Adrenal gland (tissue), 9 donors: ENCODE measurements at regions not wholly inside any gene's neighbourhood (a gene's known extent, or its start where the extent isn't known, plus 50 kb on each side); places are given as distances from the start of the nearest gene placed in this dataset.

Experiments used
- DNase-seq, 7 donors: peaks; one replicate each; pipeline ENCODE4 v3.0.0-alpha.2; 2019 to 2020
- H3K27ac ChIP-seq, 5 donors: fragments of 200-600 bp; sonication (generic) in 4 of 5; 1 replicate in 3 of 5; 2 replicates in 2 of 5; pipeline versions ENCODE4 v1.5.1 to v1.8.0; 2016 to 2020; ENCODE audit warnings: mild to moderate bottlenecking in 1 of 5
- H3K27me3 ChIP-seq: fragments of 200-600 bp; 2 replicates; pipeline ENCODE4 v1.8.0; 2021
- H3K36me3 ChIP-seq, 2 donors: fragments of 200-600 bp; replicated peaks in 1 of 2; 1 replicate in 1 of 2; 2 replicates in 1 of 2; pipeline versions ENCODE4 v1.5.1 to v1.8.0; 2018 to 2022
- H3K4me1 ChIP-seq, 2 donors: fragments of 200-600 bp; replicated peaks in 1 of 2; 1 replicate in 1 of 2; 2 replicates in 1 of 2; pipeline versions ENCODE4 v1.5.1 to v1.8.0; 2018 to 2021
- H3K4me3 ChIP-seq, 4 donors: fragments of 200-600 bp; sonication (generic) in 3 of 4; one replicate each; pipeline ENCODE4 v1.5.1; 2016 to 2018
- H3K9me3 ChIP-seq, 3 donors: fragments of 200-600 bp; sonication (generic) in 1 of 3; replicated peaks in 1 of 3; 1 replicate in 2 of 3; 2 replicates in 1 of 3; pipeline versions ENCODE4 v1.5.1 to v1.8.0; 2016 to 2021
- POLR2A ChIP-seq, 2 donors: fragments of 450-650 bp; IDR thresholded peaks; one replicate each; pipeline ENCODE4 v1.6.1; 2017; ENCODE audit warnings: antibody characterized with exemption in 2 of 2, mild to moderate bottlenecking in 2 of 2, moderate library complexity in 1 of 2
- WGBS, 4 donors: extraction: QIAGEN DNeasy Blood & Tissue Kit in 2 of 4; methylation state at CpG; one replicate each; pipeline versions ENCODE4 v1.1.5 to v1.1.7; 2013 to 2017; 5-methylcytosine and 5-hydroxymethylcytosine counted together
- intact Hi-C, 2 donors: fragments of 100-400 bp; cut with DNase I; formaldehyde crosslinking; loops; one replicate each; pipeline versions ENCODE4 v1.14.1 to v1.15.0; 2022 to 2023
- TF ChIP-seq, protein P1 (sequence below), 6 experiments: fragments of 450-650 bp in 4 of 6; fragments of 200-600 bp in 2 of 6; sonication (generic) in 1 of 6; IDR thresholded peaks; 1 replicate in 5 of 6; 2 replicates in 1 of 6; pipeline versions ENCODE4 v1.5.1 to v1.8.0; 2016 to 2021; ENCODE audit warnings: antibody characterized with exemption in 6 of 6, mild to moderate bottlenecking in 2 of 6, moderate library complexity in 1 of 6
- donor health status: healthy with polysubstance abuse.
- donor health status: Bipolar disorder and iron deficiency.
- donor health status: DM: yes; HTN: yes; CAD: no.
- donor health status: DM: no; HTN: no; CAD: no.
- donor health status: DM: no; HTN: no; CAD: no.

DNA sequence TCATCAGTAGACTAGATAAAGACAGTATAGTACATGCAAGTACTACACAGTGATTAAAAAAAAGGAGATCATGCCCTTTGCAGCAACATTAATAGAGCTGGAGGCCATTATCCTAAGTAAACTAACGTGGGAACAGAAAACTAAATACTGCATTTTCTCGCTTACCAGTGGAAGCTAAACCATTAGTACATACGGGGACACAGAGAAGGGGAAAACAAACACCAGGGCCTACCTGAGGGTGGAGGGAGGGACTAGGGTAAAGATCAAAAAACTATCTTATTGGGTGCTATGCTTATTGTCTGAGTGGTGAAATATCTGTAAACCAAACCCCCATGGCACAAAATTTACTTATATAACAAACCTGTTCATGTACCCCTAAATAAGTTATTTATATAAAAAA is 836.9 kb downstream of the SH3BGRL start:
- H3K27me3 ChIP-seq = no peaks in the 10 kb centered on the region
- TF ChIP-seq POLR2A (IDR thresholded peaks at IDR 0.05) = no peak
- TF ChIP-seq, protein P1, sequence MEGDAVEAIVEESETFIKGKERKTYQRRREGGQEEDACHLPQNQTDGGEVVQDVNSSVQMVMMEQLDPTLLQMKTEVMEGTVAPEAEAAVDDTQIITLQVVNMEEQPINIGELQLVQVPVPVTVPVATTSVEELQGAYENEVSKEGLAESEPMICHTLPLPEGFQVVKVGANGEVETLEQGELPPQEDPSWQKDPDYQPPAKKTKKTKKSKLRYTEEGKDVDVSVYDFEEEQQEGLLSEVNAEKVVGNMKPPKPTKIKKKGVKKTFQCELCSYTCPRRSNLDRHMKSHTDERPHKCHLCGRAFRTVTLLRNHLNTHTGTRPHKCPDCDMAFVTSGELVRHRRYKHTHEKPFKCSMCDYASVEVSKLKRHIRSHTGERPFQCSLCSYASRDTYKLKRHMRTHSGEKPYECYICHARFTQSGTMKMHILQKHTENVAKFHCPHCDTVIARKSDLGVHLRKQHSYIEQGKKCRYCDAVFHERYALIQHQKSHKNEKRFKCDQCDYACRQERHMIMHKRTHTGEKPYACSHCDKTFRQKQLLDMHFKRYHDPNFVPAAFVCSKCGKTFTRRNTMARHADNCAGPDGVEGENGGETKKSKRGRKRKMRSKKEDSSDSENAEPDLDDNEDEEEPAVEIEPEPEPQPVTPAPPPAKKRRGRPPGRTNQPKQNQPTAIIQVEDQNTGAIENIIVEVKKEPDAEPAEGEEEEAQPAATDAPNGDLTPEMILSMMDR (IDR thresholded peaks at IDR 0.05) = no peak
- H3K27ac ChIP-seq = no peak overlapping the region
- H3K4me3 ChIP-seq = no peak overlapping the region
- no peaks in the 10 kb centered on the region for H3K4me1 ChIP-seq
- DNase-seq = no peak
- intact Hi-C loops = no loop called here
- H3K9me3 ChIP-seq = no peaks in the 10 kb centered on the region
- 61 to 81% (median 71%) methylated on average over 3 of the region's 3 CpGs for WGBS, 4 donors
- no peaks in the 10 kb centered on the region for H3K36me3 ChIP-seq

DNA sequence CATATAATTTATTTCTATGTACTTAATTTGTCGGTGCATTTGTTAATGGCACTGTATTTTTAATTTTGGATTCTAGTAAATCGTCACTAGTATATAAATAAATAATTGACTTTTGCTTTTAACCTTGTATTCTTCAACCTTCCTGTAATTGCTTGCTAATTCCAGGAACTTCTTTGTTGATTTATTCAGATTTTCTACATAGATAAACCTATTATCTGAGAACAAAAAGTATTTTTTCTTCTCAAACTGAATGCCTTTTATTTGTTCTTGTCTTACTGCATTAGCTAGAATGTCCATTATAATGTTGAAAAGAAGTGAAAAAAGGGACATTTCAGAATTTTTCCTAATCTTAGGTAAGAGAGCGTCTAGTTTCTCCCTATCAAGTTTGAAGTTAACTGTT is 839.1 kb downstream of the SH3BGRL start:
- Histone ChIP-seq H3K4me3 (no peak overlapping the region), H3K9me3 (no peaks in the 10 kb centered on the region), H3K27ac (no peak overlapping the region), H3K27me3 (peaks cover 11% of the 10 kb centered on the region), H3K4me1 (no peaks in the 10 kb centered on the region), H3K36me3 (no peaks in the 10 kb centered on the region)
- intact Hi-C loops = no loop called here
- DNase-seq = no peak
- TF ChIP-seq, protein P1 (IDR thresholded peaks at IDR 0.05) = no peak
- TF ChIP-seq POLR2A (IDR thresholded peaks at IDR 0.05) = no peak
- 70 to 84% (median 77%) methylated on average over 3 of the region's 3 CpGs for WGBS, 4 donors

DNA sequence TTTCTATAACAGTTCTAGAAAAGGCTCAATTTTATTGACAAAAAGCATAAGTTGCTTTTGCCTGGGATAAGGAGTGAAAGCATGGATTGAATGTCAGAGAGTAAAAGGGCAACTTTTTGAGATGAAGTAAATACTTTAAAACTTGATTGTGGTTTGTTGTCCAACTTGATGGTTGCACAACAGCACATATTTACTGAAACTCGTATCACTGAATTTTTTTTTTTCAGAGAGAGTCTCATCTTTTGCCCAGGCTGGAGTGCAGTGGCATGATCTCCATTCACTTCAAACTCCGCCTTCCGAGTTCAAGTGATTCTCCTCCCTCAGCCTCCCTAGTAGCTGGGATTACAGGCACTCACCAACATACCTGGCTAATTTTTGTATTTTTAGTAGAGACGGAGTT is 856.8 kb downstream of the SH3BGRL start:
- no peak for DNase-seq
- intact Hi-C loops = no loop called here
- Histone ChIP-seq H3K36me3 (no peaks in the 10 kb centered on the region), H3K9me3 (no peaks in the 10 kb centered on the region), H3K27me3 (no peaks in the 10 kb centered on the region), H3K4me3 (no peak overlapping the region), H3K27ac (no peak overlapping the region), H3K4me1 (no peaks in the 10 kb centered on the region)
- no peak for TF ChIP-seq POLR2A (IDR thresholded peaks at IDR 0.05)
- TF ChIP-seq, protein P1 (IDR thresholded peaks at IDR 0.05) = no peak
- 74 to 84% (median 79%) methylated on average over 4 of the region's 4 CpGs for WGBS, 4 donors

DNA sequence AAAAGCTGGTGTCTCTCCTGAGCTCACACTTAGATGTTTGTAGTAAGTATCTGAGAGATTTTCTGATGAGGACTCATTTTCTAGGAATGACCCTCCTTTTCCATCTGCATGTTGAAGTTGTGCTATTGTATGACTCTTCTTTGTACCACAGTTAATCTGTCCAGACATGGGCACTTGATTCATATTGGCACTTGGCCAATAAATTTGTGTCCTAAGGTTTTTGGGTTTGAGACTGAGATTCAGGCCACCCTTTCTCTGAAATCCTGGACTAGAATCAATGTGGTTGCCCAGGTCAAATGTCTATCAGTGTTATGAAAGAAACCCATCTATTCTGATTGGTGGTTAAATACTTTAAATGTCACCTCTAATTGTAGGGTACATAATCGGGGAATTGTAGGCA is 869.0 kb downstream of the SH3BGRL start:
- intact Hi-C loops = no loop called here
- Histone ChIP-seq H3K4me1 (no peaks in the 10 kb centered on the region), H3K36me3 (no peaks in the 10 kb centered on the region), H3K27me3 (no peaks in the 10 kb centered on the region), H3K4me3 (no peak overlapping the region), H3K27ac (no peak overlapping the region), H3K9me3 (no peaks in the 10 kb centered on the region)
- no peak for DNase-seq
- 67 to 85% (median 80%) methylated on average over 1 of the region's 1 CpG for WGBS, 4 donors
- TF ChIP-seq, protein P1 (IDR thresholded peaks at IDR 0.05) = no peak
- no peak for TF ChIP-seq POLR2A (IDR thresholded peaks at IDR 0.05)
